WTC11 (cell line): ENCODE measurements at regions not wholly inside any gene's neighbourhood (a gene's known extent, or its start where the extent isn't known, plus 50 kb on each side); places are given as distances from the start of the nearest gene placed in this dataset.

Experiments used
- CTCF ChIP-seq: fragments of 200-600 bp; IDR thresholded peaks from 2 replicates; pipeline ENCODE4 v1.8.0; 2022; ENCODE audit warnings: antibody characterized with exemption
- ELF4 ChIP-seq: sonication (generic); formaldehyde crosslinking; IDR thresholded peaks from 2 replicates; pipeline ENCODE4 v1.8.1; 2022; ENCODE audit warnings: low read depth, mild to moderate bottlenecking, moderate library complexity, missing genetic modification reagents
- USF2 ChIP-seq: sonication (generic); formaldehyde crosslinking; IDR thresholded peaks from 2 replicates; pipeline ENCODE4 v1.8.1; 2023; ENCODE audit warnings: mild to moderate bottlenecking, missing genetic modification reagents, moderate library complexity
- TF ChIP-seq, protein P1 (sequence below): sonication (generic); formaldehyde crosslinking; IDR thresholded peaks from 2 replicates; pipeline ENCODE4 v1.8.1; 2022; ENCODE audit warnings: missing genetic modification reagents, borderline replicate concordance

DNA sequence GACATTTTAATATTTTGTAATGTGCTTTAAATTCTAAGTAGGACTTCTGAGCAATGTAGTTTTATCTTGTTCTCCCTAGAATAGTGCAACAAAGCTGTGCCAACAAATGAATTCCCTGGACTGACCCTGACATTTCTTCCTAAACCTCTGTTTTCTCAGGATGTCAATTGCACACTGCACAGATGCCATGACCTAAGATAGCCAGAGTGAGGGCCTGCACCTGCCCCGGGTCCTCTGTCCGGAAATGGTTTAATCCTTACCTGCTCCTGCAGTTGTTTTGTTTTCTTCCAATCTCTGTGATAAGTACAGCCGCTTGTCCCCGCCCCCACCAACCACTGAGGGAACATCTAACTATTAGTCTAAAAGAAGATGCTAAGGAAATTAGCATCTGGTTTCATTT is 831.5 kb downstream of the GALC start:
- TF ChIP-seq CTCF, result no peak
- TF ChIP-seq USF2 (CRISPR knock-in tag), result no peak
- TF ChIP-seq ELF4 (CRISPR knock-in tag), result no peak
- TF ChIP-seq, protein P1, sequence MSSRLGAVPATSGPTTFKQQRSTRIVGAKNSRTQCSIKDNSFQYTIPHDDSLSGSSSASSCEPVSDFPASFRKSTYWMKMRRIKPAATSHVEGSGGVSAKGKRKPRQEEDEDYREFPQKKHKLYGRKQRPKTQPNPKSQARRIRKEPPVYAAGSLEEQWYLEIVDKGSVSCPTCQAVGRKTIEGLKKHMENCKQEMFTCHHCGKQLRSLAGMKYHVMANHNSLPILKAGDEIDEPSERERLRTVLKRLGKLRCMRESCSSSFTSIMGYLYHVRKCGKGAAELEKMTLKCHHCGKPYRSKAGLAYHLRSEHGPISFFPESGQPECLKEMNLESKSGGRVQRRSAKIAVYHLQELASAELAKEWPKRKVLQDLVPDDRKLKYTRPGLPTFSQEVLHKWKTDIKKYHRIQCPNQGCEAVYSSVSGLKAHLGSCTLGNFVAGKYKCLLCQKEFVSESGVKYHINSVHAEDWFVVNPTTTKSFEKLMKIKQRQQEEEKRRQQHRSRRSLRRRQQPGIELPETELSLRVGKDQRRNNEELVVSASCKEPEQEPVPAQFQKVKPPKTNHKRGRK (CRISPR knock-in tag), result no peak
